LNCAP (cell line): ENCODE measurements at regions not wholly inside any gene's neighbourhood (a gene's known extent, or its start where the extent isn't known, plus 50 kb on each side); places are given as distances from the start of the nearest gene placed in this dataset.

Source experiments
- TF ChIP-seq, protein P1 (sequence below): fragments of 450-650 bp; IDR thresholded peaks from 2 replicates; pipeline ENCODE4 v1.5.1; 2017; ENCODE audit warnings: mild to moderate bottlenecking

DNA sequence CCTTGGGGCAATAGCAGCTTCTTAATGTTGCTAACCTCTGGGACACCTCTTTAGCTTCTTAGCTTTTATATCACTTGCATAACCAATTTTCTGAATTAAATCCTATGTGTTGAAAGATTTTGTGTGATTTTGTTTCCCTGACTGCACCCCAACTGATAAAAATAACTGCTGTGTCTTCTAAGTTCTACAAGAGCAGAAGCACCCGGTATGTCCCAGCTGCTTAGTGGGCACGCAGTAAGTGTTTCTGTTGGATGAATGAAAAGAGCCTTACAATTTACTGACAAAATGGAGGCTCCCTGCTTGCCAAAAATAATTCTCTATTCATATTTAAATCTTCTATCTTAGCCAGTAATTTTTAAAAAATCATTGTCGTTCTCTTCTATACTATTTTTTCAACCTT is 53.1 kb upstream of the GALNT5 start:
- TF ChIP-seq, protein P1, sequence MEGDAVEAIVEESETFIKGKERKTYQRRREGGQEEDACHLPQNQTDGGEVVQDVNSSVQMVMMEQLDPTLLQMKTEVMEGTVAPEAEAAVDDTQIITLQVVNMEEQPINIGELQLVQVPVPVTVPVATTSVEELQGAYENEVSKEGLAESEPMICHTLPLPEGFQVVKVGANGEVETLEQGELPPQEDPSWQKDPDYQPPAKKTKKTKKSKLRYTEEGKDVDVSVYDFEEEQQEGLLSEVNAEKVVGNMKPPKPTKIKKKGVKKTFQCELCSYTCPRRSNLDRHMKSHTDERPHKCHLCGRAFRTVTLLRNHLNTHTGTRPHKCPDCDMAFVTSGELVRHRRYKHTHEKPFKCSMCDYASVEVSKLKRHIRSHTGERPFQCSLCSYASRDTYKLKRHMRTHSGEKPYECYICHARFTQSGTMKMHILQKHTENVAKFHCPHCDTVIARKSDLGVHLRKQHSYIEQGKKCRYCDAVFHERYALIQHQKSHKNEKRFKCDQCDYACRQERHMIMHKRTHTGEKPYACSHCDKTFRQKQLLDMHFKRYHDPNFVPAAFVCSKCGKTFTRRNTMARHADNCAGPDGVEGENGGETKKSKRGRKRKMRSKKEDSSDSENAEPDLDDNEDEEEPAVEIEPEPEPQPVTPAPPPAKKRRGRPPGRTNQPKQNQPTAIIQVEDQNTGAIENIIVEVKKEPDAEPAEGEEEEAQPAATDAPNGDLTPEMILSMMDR = no peak

DNA sequence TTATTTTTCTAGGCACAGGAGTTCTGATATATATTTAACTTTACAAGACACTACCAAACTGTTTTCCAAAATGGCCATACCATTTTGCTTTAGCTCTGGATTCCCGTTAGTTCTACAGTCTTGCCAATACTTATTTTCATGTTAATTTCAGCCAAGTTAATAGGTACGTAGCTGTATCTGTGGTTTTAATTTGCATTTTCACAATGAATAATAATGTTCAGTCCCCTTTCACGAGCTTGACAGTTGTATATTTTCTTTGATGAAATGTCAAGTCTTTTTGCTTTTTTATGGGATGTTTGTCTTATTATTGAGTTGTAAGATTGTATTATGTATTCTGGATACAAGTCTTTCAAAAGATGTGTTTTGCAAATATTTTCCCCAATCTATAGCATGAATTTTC is 50.6 kb upstream of the GALNT5 start:
- TF ChIP-seq, protein P1 = no peak
